ENCODE measurements at regions not wholly inside any gene's neighbourhood (a gene's known extent, or its start where the extent isn't known, plus 50 kb on each side); places are given as distances from the start of the nearest gene placed in this dataset.

DNA sequence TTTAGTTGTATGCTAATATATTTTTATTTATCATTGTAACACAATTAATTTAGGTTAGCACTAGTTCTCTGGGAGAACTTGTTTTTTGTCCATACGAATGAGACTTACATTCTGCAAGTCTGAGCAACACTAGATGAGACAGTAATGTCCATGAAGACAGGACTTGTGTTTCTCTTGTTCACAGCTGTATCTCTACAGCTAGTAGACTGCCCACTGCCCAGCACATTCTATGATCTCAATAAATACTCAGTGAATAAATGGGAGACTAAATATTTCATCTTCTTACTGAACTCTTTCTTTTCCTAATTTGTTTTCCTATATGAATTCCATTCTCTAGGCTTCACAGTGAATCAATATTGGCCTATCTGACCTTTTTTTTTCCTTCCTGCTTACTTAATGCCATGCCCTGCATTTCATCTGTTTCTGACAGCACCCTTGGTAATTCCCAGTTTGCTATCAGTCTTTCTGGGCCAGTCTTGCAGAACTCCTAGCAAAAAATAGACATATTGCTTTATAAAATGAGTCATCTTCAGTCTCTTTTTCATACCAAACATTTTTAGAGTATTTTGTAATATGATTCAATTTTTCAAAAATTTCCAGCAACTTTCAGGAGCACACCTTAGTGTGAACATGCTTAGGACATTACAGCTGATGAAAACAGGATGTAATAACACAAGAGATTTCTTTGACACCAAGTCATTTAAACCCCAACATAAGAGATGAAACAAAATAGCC is 185.5 kb upstream of the ATP2B1 start:
- H3K27ac Mint-ChIP-seq, result peak overlapping the region in 1 of 3 donors; percentile 41
- H3K27me3 Mint-ChIP-seq, result no peaks in the 10 kb centered on the region
- no peak overlapping the region for H3K4me3 Mint-ChIP-seq

DNA sequence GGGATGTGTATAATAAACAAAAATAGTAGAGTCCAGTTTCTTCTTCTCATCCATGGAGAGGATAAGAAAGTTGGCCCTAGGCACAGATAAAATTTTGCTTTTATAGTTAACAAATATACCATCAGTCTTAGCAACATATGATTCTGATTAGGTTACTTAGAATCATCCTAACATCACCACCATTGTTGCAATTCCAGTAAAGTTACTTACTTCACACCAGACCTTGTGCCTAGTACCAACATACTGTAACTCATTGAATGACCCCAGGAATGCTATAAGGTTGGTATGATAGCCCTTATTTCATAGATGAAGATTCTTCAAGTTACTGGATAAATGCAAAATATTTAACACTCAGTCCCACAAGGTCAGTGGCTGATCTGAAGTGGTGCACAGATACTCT is 183.8 kb upstream of the ATP2B1 start:
- H3K4me1 Mint-ChIP-seq, result peaks cover 12 to 28% (median 18%) of the 10 kb centered on the region in 3 donors
- peaks cover 8% of the 10 kb centered on the region for H3K36me3 Mint-ChIP-seq
- H3K27ac Mint-ChIP-seq, result peak overlapping the region in 1 of 3 donors; percentile 4
- H3K9me3 Mint-ChIP-seq, result no peaks in the 10 kb centered on the region
- H3K27me3 Mint-ChIP-seq, result no peaks in the 10 kb centered on the region
- no peak overlapping the region for H3K4me3 Mint-ChIP-seq

More for the DNA sequence above, 185.5 kb upstream of the ATP2B1 start:
- H3K4me1 Mint-ChIP-seq, result peaks cover 12 to 28% (median 18%) of the 10 kb centered on the region in 3 donors
- H3K36me3 Mint-ChIP-seq, result peaks cover 8% of the 10 kb centered on the region
- H3K9me3 Mint-ChIP-seq, result no peaks in the 10 kb centered on the region

DNA sequence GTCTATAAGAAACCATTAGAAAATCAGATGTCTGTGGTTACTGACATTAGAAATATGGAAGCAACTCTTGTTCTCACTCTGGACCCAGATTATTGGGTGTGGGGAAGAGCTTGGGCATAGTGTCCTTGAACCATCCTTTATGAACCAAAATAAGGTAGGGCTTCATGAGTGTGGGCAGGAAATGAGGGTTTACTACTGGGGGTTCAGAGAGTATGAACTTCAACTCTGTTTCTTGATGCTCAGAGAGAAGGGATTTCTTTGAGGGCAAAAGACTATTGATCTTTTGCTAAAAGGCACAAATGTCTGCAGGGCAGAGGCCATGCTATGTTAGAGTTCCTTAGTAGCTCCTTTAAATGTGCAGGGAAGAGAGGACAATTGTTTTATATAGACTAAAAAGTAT is 183.3 kb upstream of the ATP2B1 start:
- Mint-ChIP-seq H3K27me3 (no peaks in the 10 kb centered on the region), H3K4me1 (peaks cover 12 to 23% (median 21%) of the 10 kb centered on the region in 3 donors), H3K4me3 (no peak overlapping the region), H3K9me3 (no peaks in the 10 kb centered on the region), H3K27ac (no peak overlapping the region), H3K36me3 (peaks cover 8% of the 10 kb centered on the region)

DNA sequence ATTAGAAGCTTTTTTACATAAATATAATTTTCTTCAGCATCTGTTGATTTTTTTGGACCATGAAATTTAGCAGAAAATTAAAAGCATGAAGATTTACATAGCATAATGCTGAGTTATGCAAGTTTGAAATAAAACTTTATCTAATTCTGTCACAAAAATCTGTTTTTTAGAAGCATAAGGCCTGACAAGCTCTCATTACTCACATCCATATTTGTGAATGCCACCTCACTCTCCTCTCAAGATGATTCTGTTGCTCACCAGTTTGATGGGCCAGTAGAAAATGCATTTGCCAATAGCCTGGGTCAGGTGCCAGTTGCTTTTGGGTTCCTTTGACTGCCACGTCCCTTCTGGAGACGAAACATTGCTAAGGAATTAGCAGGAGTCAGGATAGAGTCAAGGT is 181.5 kb upstream of the ATP2B1 start:
- Mint-ChIP-seq H3K27ac (no peak overlapping the region), H3K4me3 (no peak overlapping the region), H3K9me3 (no peaks in the 10 kb centered on the region), H3K27me3 (no peaks in the 10 kb centered on the region), H3K36me3 (peaks cover 8% of the 10 kb centered on the region), H3K4me1 (peaks cover 15 to 25% (median 24%) of the 10 kb centered on the region in 3 donors)

DNA sequence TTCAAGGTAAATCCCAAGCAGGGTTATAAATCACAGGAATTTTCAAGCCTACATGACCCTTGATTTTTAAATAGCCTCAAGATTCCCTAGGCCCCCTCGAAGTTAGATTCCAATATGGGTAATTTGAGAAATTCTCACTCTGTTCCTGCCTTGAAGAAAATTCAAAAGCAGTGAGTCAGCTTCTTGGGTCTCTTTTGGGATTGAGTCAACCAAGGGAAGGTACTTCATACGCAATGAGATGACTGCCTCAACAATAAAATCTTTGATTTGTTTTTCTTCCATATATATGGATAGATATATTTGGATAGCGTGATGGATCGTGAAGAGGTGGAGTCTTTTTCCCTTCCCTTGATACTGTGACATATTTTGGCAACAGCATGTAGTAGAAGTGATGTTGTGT is 180.4 kb upstream of the ATP2B1 start:
- H3K4me3 Mint-ChIP-seq, result no peak overlapping the region
- no peak overlapping the region for H3K27ac Mint-ChIP-seq
- H3K36me3 Mint-ChIP-seq, result peaks cover 4% of the 10 kb centered on the region
- peaks cover 11 to 25% (median 23%) of the 10 kb centered on the region in 3 donors for H3K4me1 Mint-ChIP-seq
- no peaks in the 10 kb centered on the region for H3K27me3 Mint-ChIP-seq
- no peaks in the 10 kb centered on the region for H3K9me3 Mint-ChIP-seq

DNA sequence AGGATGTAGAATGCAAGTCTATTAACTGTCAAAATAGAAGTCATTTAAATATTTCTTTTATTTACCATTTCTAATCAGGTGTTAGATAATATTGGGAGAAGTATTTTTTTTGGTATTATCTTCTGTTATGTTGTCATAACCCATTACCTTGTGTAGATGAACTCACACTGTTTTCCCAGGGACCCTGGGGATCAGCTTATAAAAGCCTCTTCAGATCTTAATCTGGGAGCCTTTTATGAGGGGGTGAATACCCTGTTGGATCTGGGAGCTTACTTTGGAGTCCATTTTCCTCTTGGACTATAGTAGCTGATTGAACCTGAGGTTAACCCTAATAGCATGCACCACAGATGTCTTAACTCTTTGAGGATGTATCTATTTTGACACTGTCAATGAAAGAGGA is 176.3 kb upstream of the ATP2B1 start:
- peaks cover 35 to 44% (median 35%) of the 10 kb centered on the region in 3 donors for H3K4me1 Mint-ChIP-seq
- H3K4me3 Mint-ChIP-seq, result no peak overlapping the region
- H3K9me3 Mint-ChIP-seq, result peaks cover 0 to 6% (median 0%) of the 10 kb centered on the region in 3 donors
- H3K27me3 Mint-ChIP-seq, result peaks cover 2% of the 10 kb centered on the region
- H3K36me3 Mint-ChIP-seq, result no peaks in the 10 kb centered on the region
- no peak overlapping the region for H3K27ac Mint-ChIP-seq

DNA sequence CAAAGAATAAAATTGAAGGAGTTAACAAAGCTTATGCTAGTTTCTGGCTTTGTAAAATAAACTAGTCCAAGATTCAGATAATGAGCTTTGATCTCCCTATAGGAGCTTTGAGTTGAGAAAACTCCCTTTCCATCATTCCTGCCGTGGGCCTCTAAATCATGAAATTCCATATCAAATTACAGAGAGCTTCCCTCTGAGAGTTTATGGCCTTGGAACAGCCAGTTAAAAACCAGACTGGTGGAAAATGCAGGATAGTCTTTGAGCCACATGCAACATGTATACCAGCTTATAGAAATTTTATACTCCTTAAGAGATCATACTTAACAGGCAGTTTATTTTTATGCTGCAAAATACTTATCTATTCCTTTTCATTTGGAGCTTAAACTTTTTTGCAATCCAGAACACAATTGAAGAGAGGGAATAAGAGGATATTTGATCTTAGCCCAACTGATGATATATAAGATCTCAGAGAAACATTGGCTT is 175.8 kb upstream of the ATP2B1 start:
- Mint-ChIP-seq H3K9me3 (peaks cover 0 to 6% (median 0%) of the 10 kb centered on the region in 3 donors), H3K4me1 (peaks cover 35 to 44% (median 39%) of the 10 kb centered on the region in 3 donors), H3K27me3 (peaks cover 2% of the 10 kb centered on the region), H3K36me3 (no peaks in the 10 kb centered on the region), H3K4me3 (no peak overlapping the region), H3K27ac (peak overlapping the region in 1 of 3 donors; percentile 46)

DNA sequence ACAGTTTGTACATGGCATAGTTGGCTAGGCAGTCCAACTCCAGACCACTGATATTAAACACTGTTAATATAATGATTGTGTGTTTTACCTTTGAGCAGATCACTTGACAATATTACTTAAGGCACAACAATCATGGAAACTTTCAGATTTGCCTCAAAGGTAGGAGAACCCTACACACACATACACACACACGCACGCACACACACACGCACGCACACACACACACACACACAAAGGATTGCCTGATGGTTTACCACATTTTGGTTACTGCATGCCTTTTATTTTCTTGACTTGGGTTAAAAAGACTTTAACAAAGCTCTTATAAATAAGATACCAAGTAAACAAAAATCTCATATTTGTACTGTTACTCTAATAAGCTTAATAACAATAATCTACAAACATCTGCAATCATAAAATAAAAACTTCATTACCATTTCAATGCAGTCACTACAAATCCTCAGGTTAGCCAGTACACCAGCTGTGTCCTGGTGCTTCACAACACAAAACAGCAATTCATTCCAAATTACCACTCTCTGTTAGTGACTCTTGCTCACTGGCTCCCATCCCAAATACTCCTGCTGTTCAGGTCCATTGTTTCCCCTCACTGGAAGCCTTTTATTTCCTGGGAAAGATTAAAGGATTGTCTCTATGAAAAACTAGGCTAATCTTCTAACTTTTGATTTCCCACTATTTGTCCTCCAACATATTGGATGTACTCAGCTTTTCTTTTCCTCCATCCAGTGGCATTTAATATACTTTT is 175.2 kb upstream of the ATP2B1 start:
- H3K4me1 Mint-ChIP-seq, result peaks cover 42 to 50% (median 44%) of the 10 kb centered on the region in 3 donors

DNA sequence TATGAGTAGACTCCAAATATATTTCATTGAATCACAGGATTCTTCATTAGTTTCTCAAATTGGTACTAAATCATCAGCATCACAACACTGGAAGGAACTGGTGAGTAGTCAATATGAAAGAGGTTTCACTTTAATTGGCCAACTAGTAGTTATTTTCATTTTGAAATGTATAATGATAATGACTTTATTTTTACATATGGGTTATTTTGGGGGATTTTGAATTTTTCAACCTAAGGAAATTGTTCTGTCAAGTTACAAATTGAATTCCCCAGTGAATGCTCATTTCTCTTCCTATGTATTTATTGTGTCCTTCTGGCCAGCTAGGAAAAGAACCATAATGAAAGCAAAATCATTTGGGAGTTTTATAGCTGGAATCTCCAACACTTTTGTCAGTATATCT is 174.2 kb upstream of the ATP2B1 start:
- H3K36me3 Mint-ChIP-seq, result no peaks in the 10 kb centered on the region
- H3K4me1 Mint-ChIP-seq, result peaks cover 50 to 57% (median 50%) of the 10 kb centered on the region in 3 donors
- peak overlapping the region in 1 of 3 donors; percentile 96 for H3K27ac Mint-ChIP-seq
- H3K4me3 Mint-ChIP-seq, result peak overlapping the region in 1 of 4 donors; percentile 15
- H3K27me3 Mint-ChIP-seq, result peaks cover 2% of the 10 kb centered on the region
- H3K9me3 Mint-ChIP-seq, result peaks cover 0 to 6% (median 0%) of the 10 kb centered on the region in 3 donors

More for the DNA sequence above, 175.2 kb upstream of the ATP2B1 start:
- H3K27ac Mint-ChIP-seq, result peak overlapping the region in 2 of 3 donors; percentile 46 to 67
- peaks cover 2% of the 10 kb centered on the region for H3K27me3 Mint-ChIP-seq
- H3K4me3 Mint-ChIP-seq, result no peak overlapping the region
- H3K9me3 Mint-ChIP-seq, result peaks cover 0 to 6% (median 0%) of the 10 kb centered on the region in 3 donors
- no peaks in the 10 kb centered on the region for H3K36me3 Mint-ChIP-seq

DNA sequence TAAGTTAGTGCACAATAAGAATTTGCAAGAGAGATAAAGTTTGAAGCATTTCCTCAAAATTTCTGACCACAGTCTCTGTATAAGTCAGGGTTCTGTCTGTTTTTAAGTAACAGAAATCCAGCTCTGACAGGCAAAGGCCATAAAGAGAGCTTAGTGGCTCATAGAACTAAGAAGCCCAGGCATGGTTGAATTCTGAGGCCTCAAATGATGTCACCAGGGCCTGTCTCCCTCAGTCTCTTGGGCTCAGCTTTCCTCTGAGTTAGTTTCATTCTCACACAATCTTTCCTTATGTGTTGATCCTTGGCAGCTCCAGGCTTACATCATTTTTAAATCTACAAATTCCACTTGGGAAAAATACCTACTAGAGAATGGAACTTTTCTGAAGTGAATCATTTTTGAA is 173.4 kb upstream of the ATP2B1 start:
- H3K9me3 Mint-ChIP-seq, result peaks cover 0 to 6% (median 0%) of the 10 kb centered on the region in 3 donors
- H3K27me3 Mint-ChIP-seq, result peaks cover 2% of the 10 kb centered on the region
- H3K27ac Mint-ChIP-seq, result peak overlapping the region; percentile 95 to 98 (median 96)
- H3K36me3 Mint-ChIP-seq, result no peaks in the 10 kb centered on the region
- peak overlapping the region; percentile 36 to 90 (median 74) for H3K4me3 Mint-ChIP-seq
- peaks cover 48 to 57% (median 51%) of the 10 kb centered on the region in 3 donors for H3K4me1 Mint-ChIP-seq

DNA sequence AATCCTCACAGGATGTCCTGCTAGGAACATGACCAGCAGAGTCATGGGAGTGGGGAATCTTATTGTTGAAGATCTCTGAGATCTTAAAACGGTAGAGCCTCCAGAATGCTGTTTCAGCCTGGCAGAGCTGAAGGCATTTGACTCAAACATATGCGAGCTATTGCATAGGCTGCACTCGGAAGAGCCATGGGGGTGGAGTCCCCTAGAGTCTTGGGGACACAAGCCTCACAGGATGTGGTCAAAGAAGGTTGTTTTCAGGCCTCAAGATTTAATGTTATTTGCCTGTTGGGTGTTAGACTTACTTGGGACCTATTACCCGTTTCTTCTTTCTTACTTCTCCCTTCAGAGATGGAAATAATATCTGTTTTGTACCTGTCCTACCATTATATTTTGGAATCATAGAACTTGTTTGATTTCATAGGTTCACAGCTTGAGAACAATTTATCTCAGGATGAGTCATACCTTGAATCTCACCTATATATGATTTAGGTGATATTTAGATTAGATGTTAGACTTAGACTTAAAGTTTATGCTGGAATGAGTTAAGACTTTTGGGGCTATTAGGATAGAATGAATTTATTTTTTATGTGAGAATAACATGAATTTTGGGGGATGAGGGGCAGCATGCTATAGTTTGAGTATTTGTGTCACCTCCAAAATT is 172.2 kb upstream of the ATP2B1 start:
- peak overlapping the region; percentile 95 to 98 (median 96) for H3K27ac Mint-ChIP-seq
- H3K9me3 Mint-ChIP-seq, result peaks cover 0 to 6% (median 0%) of the 10 kb centered on the region in 3 donors
- peak overlapping the region; percentile 78 to 90 (median 84) for H3K4me3 Mint-ChIP-seq
- H3K4me1 Mint-ChIP-seq, result peaks cover 48 to 55% (median 51%) of the 10 kb centered on the region in 3 donors
- no peaks in the 10 kb centered on the region for H3K36me3 Mint-ChIP-seq
- H3K27me3 Mint-ChIP-seq, result peaks cover 2% of the 10 kb centered on the region

DNA sequence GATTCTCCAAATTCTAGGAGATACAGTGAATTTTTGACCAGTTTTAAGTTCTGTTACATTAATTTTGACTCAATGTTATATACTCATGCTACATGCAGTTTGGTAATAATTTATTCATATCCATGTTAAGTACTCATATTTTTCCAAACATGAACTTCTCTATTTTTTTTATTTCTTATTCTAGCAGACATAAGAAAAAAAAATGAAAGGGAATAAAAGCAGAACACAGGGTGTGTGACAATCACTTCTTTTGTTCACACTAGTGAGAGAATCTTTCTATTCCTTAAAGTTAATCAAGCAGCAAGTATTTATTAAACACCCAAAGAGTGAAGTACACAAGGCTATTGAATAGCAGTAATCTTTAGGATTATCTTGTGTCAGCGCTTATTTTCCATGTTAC is 171.1 kb upstream of the ATP2B1 start:
- Mint-ChIP-seq H3K4me1 (peaks cover 53 to 60% (median 54%) of the 10 kb centered on the region in 3 donors), H3K27me3 (peaks cover 2% of the 10 kb centered on the region), H3K27ac (peak overlapping the region; percentile 95 to 98 (median 96)), H3K36me3 (no peaks in the 10 kb centered on the region), H3K4me3 (peak overlapping the region; percentile 39 to 90 (median 57)), H3K9me3 (peaks cover 0 to 6% (median 0%) of the 10 kb centered on the region in 3 donors)

DNA sequence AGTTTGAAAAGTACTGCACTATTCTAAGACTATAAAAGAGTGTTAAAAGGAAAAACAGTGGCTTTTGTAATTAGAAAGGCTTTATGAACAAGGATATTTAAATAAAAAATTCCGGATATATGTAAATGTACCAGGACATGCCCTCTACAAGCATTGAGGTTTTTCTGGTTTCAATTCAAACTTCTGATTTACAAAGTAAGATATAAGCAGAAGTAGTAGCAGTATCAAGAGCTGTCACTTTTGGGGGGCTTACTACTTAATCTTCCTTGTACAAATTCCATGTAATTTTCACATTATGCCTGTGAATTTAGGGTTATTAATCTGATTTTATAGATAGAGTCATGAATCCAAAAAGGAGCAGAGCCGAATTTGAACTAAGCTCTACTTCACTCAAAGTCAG is 170.3 kb upstream of the ATP2B1 start:
- Mint-ChIP-seq H3K36me3 (no peaks in the 10 kb centered on the region), H3K4me3 (peak overlapping the region; percentile 54 to 78 (median 64))

DNA sequence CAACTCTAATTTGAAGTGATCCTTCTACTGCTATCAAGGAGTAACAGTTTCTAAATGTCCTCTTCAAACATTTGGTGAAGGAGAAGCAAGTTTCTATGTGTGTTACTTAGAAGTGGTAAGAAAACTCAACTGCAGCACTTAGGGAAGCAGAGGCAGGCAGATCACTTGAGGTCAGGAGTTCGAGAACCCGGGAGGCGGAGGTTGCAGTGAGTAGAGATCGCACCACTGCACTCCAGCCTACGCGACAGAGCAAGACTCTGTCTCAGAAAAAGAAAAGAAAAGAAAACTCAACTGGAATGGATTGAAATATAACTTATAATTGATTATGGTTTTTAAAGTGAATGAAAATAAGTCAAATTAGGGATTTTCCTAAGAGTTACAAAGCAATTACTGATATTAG is 169.7 kb upstream of the ATP2B1 start:
- Mint-ChIP-seq H3K27me3 (peaks cover 2% of the 10 kb centered on the region), H3K4me3 (peak overlapping the region; percentile 65 to 78 (median 72)), H3K4me1 (peaks cover 47 to 60% (median 54%) of the 10 kb centered on the region in 3 donors), H3K9me3 (peaks cover 0 to 6% (median 0%) of the 10 kb centered on the region in 3 donors), H3K27ac (peak overlapping the region; percentile 77 to 98 (median 95)), H3K36me3 (no peaks in the 10 kb centered on the region)

More for the DNA sequence above, 170.3 kb upstream of the ATP2B1 start:
- H3K4me1 Mint-ChIP-seq, result peaks cover 48 to 61% (median 54%) of the 10 kb centered on the region in 3 donors
- peaks cover 2% of the 10 kb centered on the region for H3K27me3 Mint-ChIP-seq
- H3K27ac Mint-ChIP-seq, result peak overlapping the region; percentile 77 to 98 (median 95)
- H3K9me3 Mint-ChIP-seq, result peaks cover 0 to 6% (median 0%) of the 10 kb centered on the region in 3 donors

All from IgD-negative memory B cell (primary cell).